ENCODE measurements at regions not wholly inside any gene's neighbourhood (a gene's known extent, or its start where the extent isn't known, plus 50 kb on each side); places are given as distances from the start of the nearest gene placed in this dataset.

- CTCF ChIA-PET: interaction anchor here (0.6 kb wide), 1 partner anchor 932 kb away, joined by 3 read pairs; no protein-coding TSS in a partner anchor
- Histone ChIP-seq H3K56ac (ENCODE audit: extremely low read depth, insufficient read depth, low read length) (no peak overlapping the region), H3K18ac (ENCODE audit: low read depth, low read length) (no peak overlapping the region), H2AK5ac (ENCODE audit: low read depth, low read length) (no peak overlapping the region), H4K5ac (ENCODE audit: low read depth, low read length) (no peak overlapping the region), H3K4ac (ENCODE audit: low read depth, low read length) (no peak overlapping the region), H3K9ac (ENCODE audit: low read depth, low read length) (no peak overlapping the region), H3K27me3 (ENCODE audit: control insufficient read depth, insufficient read depth, low read length) (no peaks in the 10 kb centered on the region), H2AK9ac (replicated peaks; ENCODE audit: low read depth, low read length, poor library complexity) (no peak overlapping the region), H2BK5ac (ENCODE audit: low read depth, low read length, poor library complexity, severe bottlenecking) (no peak overlapping the region), H4K8ac (ENCODE audit: low read depth in 2 of 2, low read length in 2 of 2) (no peak overlapping the region), H2BK120ac (ENCODE audit: low read depth, low read length) (no peak overlapping the region), H4K91ac (ENCODE audit: insufficient read depth, low read depth, low read length) (no peak overlapping the region), H3K14ac (replicated peaks; ENCODE audit: low read depth, low read length) (no peak overlapping the region), H4K20me1 (ENCODE audit: insufficient read depth, low read length) (no peaks in the 10 kb centered on the region), H3K4me3 (ENCODE audit: insufficient read depth, low read depth, low read length) (no peak overlapping the region), H3K4me2 (ENCODE audit: low read depth, low read length) (no peak overlapping the region), H3K27ac (ENCODE audit: insufficient read depth, low read length) (no peak overlapping the region), H3K79me1 (ENCODE audit: low read depth in 1 of 2, low read length in 2 of 2) (no peaks in the 10 kb centered on the region), H2BK20ac (ENCODE audit: low read depth, low read length) (no peak overlapping the region), H3K23ac (ENCODE audit: low read depth, low read length) (no peak overlapping the region), H3K9me3 (ENCODE audit: control insufficient read depth, insufficient read depth, low read length) (no peaks in the 10 kb centered on the region), H2BK15ac (ENCODE audit: low read depth, low read length) (no peak overlapping the region), H3K36me3 (ENCODE audit: control insufficient read depth, insufficient read depth, low read length) (no peaks in the 10 kb centered on the region), H3K9me1 (ENCODE audit: insufficient read depth, low read length) (no peaks in the 10 kb centered on the region), H2AFZ (replicated peaks; ENCODE audit: low read length, poor library complexity) (no peak overlapping the region), H3K4me1 (ENCODE audit: control insufficient read depth, insufficient read depth, low read length) (no peaks in the 10 kb centered on the region)
- dilution Hi-C loops (cut with HindIII; ENCODE audit: low sequenced_read_pairs, unreplicated experiment): no loop called here
- no CpG with 5 or more reads among the region's 2 CpGs for whole genome bisulfite sequencing, 2 experiments (ENCODE audit: extremely low coverage in 2 of 2, insufficient read length in 1 of 2)
- no TSS peak for BruUV-seq (replicated peaks)
- intact Hi-C loops (cut with micrococcal nuclease): no loop called here
- DNase-seq (no peak), ATAC-seq (ENCODE audit: low read depth) (no peak)
- POLR2A ChIA-PET (ENCODE audit: unreplicated experiment): no interaction called here
- TF ChIP-seq RCOR1 (IDR thresholded peaks at IDR 0.05; ENCODE audit: insufficient replicate concordance, low read length) (no peak), MAZ (IDR thresholded peaks at IDR 0.05; ENCODE audit: borderline replicate concordance, low read depth, low read length) (no peak), ELK1 (IDR thresholded peaks at IDR 0.05; ENCODE audit: borderline replicate concordance, low read depth, low read length) (no peak), SMC3 (IDR thresholded peaks at IDR 0.05; ENCODE audit: low read depth, low read length) (no peak), CHD1 (IDR thresholded peaks at IDR 0.05; ENCODE audit: low read depth, low read length) (no peak), MAFK (IDR thresholded peaks at IDR 0.05; ENCODE audit: low read depth, low read length) (no peak), CTCF (conservative IDR thresholded peaks at IDR 0.05; ENCODE audit: low read depth, low read length) (no peak), CEBPB (IDR thresholded peaks at IDR 0.05; ENCODE audit: low read depth, low read length) (no peak), FOS (IDR thresholded peaks at IDR 0.05; ENCODE audit: low read depth, low read length) (no peak), RFX5 (IDR thresholded peaks at IDR 0.05; ENCODE audit: low read depth, low read length) (no peak), BHLHE40 (IDR thresholded peaks at IDR 0.05; ENCODE audit: low read depth, low read length) (no peak), POLR2A (IDR thresholded peaks at IDR 0.05; ENCODE audit: low read depth, low read length) (no peak), NFE2L2 (IDR thresholded peaks at IDR 0.05; ENCODE audit: low read depth, low read length) (no peak), USF2 (IDR thresholded peaks at IDR 0.05; ENCODE audit: low read depth, low read length) (no peak)
- in situ Hi-C loops (cut with MboI; ENCODE audit: low sequenced_read_pairs): no loop called here
Observed at GRCh38 chr2:180849851-180850250, 130.6 kb upstream of the UBE2E3 start.
